ENCODE measurements at regions not wholly inside any gene's neighbourhood (a gene's known extent, or its start where the extent isn't known, plus 50 kb on each side); places are given as distances from the start of the nearest gene placed in this dataset.
A peak's percentile ranks its signal among the peaks of the same experiment; 100 is the strongest.

DNA sequence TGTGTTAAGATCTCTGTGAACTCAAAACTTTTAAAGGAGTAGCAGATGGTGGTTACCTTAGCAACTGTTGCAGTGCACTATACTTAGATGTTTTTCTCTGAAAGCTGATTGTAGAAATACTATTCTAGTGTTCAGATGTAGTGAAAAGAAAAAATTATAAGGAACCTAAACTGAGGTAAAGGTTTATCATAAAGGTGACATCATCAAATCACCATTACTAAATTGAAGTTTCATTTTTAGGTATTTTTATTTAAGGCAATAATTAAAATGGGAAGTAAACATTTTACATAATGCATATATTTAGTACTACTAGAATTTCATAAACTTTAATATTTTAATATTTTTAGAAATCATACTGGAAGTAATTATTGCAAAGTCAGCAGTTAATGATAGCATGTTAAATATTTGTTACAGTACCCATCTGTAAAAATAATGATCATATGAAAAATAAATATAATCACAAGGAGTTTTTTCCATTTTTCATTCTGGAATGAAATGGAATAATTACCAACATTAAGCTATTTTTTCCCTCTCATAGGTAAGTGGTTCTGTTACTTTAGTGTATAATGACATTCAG lies 141.1 kb upstream of the NAV3 start:
- Histone ChIP-seq H3K27me3 (ENCODE audit: insufficient read depth, insufficient read length) (no peaks in the 10 kb centered on the region), H3K9me3 (ENCODE audit: insufficient read depth, low read length) (no peaks in the 10 kb centered on the region), H3K9ac (ENCODE audit: insufficient read length, low read depth) (no peak overlapping the region), H3K36me3 (ENCODE audit: insufficient read depth, insufficient read length, low read length) (no peaks in the 10 kb centered on the region), H3K4me1 (ENCODE audit: insufficient read depth, insufficient read length) (no peaks in the 10 kb centered on the region), H3K4me3 (ENCODE audit: insufficient read length, low read depth) (no peak overlapping the region)
- no peak for TF ChIP-seq ZNF274 (IDR thresholded peaks at IDR 0.05; ENCODE audit: low read depth, low read length)
- TF ChIP-seq SUZ12 (IDR thresholded peaks at IDR 0.05; ENCODE audit: extremely low read depth, insufficient read depth, insufficient read length) = no peak
- TF ChIP-seq YY1 (IDR thresholded peaks at IDR 0.05; ENCODE audit: insufficient read depth, insufficient read length) = no peak
- no peak for DNase-seq (ENCODE audit: low read depth, low spot score)

DNA sequence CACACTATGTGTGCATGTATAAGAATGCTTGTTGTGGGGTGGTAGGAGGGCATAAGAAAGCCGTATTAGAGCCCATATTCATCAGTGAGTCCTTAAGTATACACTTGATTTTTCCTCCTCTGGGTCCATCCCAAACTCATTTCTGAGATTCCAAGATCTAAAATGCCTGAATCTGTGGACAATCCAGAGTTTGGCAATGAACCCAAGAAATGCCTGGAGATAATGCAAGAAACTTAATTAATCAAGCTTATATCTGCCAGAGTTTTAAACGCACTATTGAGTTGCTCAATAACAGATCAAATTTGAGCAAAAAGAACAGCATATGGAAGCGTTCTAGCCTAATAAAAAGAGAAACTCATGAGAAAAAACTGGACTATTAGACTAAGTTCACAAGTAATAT lies 143.4 kb upstream of the NAV3 start:
- Histone ChIP-seq H3K4me1 (ENCODE audit: insufficient read depth, insufficient read length) (no peaks in the 10 kb centered on the region), H3K9me3 (ENCODE audit: insufficient read depth, low read length) (no peaks in the 10 kb centered on the region), H3K4me3 (ENCODE audit: insufficient read length, low read depth) (no peak overlapping the region), H3K27me3 (ENCODE audit: insufficient read depth, insufficient read length) (no peaks in the 10 kb centered on the region), H3K36me3 (ENCODE audit: insufficient read depth, insufficient read length, low read length) (no peaks in the 10 kb centered on the region), H3K9ac (ENCODE audit: insufficient read length, low read depth) (no peak overlapping the region)
- no peak for TF ChIP-seq ZNF274 (IDR thresholded peaks at IDR 0.05; ENCODE audit: low read depth, low read length)
- no peak for TF ChIP-seq YY1 (IDR thresholded peaks at IDR 0.05; ENCODE audit: insufficient read depth, insufficient read length)
- TF ChIP-seq SUZ12 (IDR thresholded peaks at IDR 0.05; ENCODE audit: extremely low read depth, insufficient read depth, insufficient read length) = no peak
- DNase-seq (ENCODE audit: low read depth, low spot score) = no peak

DNA sequence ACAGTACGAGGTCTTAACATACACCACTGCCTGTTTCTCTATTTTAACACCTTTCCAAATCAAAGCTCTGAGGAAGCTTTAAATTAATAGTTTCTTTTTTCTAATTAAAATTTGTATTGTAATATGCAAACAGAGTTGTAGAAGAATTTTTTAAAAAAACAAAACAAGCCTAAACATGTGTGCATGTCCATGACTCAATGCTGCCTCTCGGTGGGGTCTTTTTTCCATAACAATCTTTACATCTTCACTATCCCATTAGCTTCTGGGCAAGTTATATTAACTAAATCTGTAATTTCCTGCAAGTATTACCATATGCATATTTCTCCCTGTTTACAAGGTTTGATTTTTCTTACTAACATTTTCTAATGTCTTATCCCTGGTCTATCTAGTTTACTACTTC lies 143.9 kb upstream of the NAV3 start:
- no peak overlapping the region for H3K9ac ChIP-seq (ENCODE audit: insufficient read length, low read depth)
- no peaks in the 10 kb centered on the region for H3K9me3 ChIP-seq (ENCODE audit: insufficient read depth, low read length)
- no peak for DNase-seq (ENCODE audit: low read depth, low spot score)
- no peaks in the 10 kb centered on the region for H3K36me3 ChIP-seq (ENCODE audit: insufficient read depth, insufficient read length, low read length)
- TF ChIP-seq ZNF274 (IDR thresholded peaks at IDR 0.05; ENCODE audit: low read depth, low read length) = no peak
- no peak for TF ChIP-seq YY1 (IDR thresholded peaks at IDR 0.05; ENCODE audit: insufficient read depth, insufficient read length)
- no peak for TF ChIP-seq SUZ12 (IDR thresholded peaks at IDR 0.05; ENCODE audit: extremely low read depth, insufficient read depth, insufficient read length)
- H3K4me3 ChIP-seq (ENCODE audit: insufficient read length, low read depth) = no peak overlapping the region
- H3K4me1 ChIP-seq (ENCODE audit: insufficient read depth, insufficient read length) = no peaks in the 10 kb centered on the region
- no peaks in the 10 kb centered on the region for H3K27me3 ChIP-seq (ENCODE audit: insufficient read depth, insufficient read length)

DNA sequence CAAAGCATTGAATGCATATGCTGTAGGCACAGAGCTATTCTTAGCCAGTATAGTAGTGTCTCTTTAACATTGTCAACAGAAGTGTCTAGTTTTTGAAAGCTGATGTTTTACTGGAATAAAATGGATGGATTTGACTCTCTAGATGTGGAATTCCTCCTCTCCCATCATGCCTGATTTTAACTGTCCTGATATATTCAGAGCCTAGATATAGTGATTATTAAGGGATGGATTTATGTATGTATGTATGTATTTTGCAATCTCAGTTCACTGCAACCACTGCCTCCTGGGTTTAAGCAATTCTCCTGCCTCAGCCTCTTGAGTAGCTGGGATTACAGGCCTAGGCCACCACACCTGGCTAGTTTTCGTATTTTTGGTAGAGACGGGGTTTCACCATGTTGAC lies 144.8 kb upstream of the NAV3 start:
- H3K36me3 ChIP-seq (ENCODE audit: insufficient read depth, insufficient read length, low read length) = no peaks in the 10 kb centered on the region
- H3K4me3 ChIP-seq (ENCODE audit: insufficient read length, low read depth) = no peak overlapping the region
- TF ChIP-seq YY1 (IDR thresholded peaks at IDR 0.05; ENCODE audit: insufficient read depth, insufficient read length) = no peak
- no peak for TF ChIP-seq SUZ12 (IDR thresholded peaks at IDR 0.05; ENCODE audit: extremely low read depth, insufficient read depth, insufficient read length)
- no peak for TF ChIP-seq ZNF274 (IDR thresholded peaks at IDR 0.05; ENCODE audit: low read depth, low read length)
- H3K9me3 ChIP-seq (ENCODE audit: insufficient read depth, low read length) = no peaks in the 10 kb centered on the region
- DNase-seq (ENCODE audit: low read depth, low spot score) = no peak
- H3K4me1 ChIP-seq (ENCODE audit: insufficient read depth, insufficient read length) = no peaks in the 10 kb centered on the region
- no peaks in the 10 kb centered on the region for H3K27me3 ChIP-seq (ENCODE audit: insufficient read depth, insufficient read length)
- H3K9ac ChIP-seq (ENCODE audit: insufficient read length, low read depth) = no peak overlapping the region

DNA sequence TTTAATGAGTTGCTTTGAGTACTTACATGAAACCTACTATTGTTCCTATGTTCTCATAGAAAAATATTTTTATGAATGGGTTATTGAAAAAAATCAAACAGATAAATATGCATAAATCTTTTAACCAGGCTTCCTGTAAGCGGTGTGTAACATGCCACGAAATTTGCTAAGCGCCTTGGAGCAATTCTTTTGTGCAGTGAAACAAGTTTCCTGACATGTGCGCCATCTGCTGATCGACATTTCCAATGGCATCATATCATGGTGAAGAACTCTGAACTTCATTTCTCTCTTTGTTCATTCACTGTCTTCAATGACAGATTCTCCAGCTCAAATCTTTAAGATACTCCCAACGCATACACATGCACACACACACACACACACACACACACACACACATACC lies 145.6 kb upstream of the NAV3 start:
- H3K4me1 ChIP-seq (ENCODE audit: insufficient read depth, insufficient read length) = no peaks in the 10 kb centered on the region
- no peaks in the 10 kb centered on the region for H3K36me3 ChIP-seq (ENCODE audit: insufficient read depth, insufficient read length, low read length)
- DNase-seq (ENCODE audit: low read depth, low spot score) = peak; percentile 69
- no peaks in the 10 kb centered on the region for H3K9me3 ChIP-seq (ENCODE audit: insufficient read depth, low read length)
- H3K27me3 ChIP-seq (ENCODE audit: insufficient read depth, insufficient read length) = no peaks in the 10 kb centered on the region
- H3K4me3 ChIP-seq (ENCODE audit: insufficient read length, low read depth) = no peak overlapping the region
- H3K9ac ChIP-seq (ENCODE audit: insufficient read length, low read depth) = no peak overlapping the region
- no peak for TF ChIP-seq SUZ12 (IDR thresholded peaks at IDR 0.05; ENCODE audit: extremely low read depth, insufficient read depth, insufficient read length)
- TF ChIP-seq YY1 (IDR thresholded peaks at IDR 0.05; ENCODE audit: insufficient read depth, insufficient read length) = no peak
- no peak for TF ChIP-seq ZNF274 (IDR thresholded peaks at IDR 0.05; ENCODE audit: low read depth, low read length)

DNA sequence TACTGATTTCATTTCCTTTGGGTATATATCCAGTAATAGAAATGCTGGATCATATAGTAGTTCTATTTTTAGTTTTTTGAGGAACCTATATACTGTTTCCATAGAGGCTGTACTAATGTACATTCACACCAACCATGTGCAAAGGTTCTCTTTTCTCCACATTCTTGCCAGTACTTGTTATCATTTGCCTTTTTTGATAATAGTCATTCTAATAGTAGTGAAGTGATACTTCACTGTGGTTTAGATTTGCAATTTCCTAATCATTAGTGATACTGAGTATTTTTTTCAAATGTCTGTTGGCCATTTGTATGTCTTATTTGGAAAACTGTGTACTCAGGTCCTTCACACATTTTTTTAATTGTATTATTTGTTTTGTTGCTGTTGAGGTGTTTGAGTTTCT lies 148.2 kb upstream of the NAV3 start:
- no peaks in the 10 kb centered on the region for H3K27me3 ChIP-seq (ENCODE audit: insufficient read depth, insufficient read length)
- no peaks in the 10 kb centered on the region for H3K9me3 ChIP-seq (ENCODE audit: insufficient read depth, low read length)
- no peaks in the 10 kb centered on the region for H3K36me3 ChIP-seq (ENCODE audit: insufficient read depth, insufficient read length, low read length)
- DNase-seq (ENCODE audit: low read depth, low spot score) = no peak
- H3K9ac ChIP-seq (ENCODE audit: insufficient read length, low read depth) = no peak overlapping the region
- no peak overlapping the region for H3K4me3 ChIP-seq (ENCODE audit: insufficient read length, low read depth)
- TF ChIP-seq ZNF274 (IDR thresholded peaks at IDR 0.05; ENCODE audit: low read depth, low read length) (no peak), YY1 (IDR thresholded peaks at IDR 0.05; ENCODE audit: insufficient read depth, insufficient read length) (no peak), SUZ12 (IDR thresholded peaks at IDR 0.05; ENCODE audit: extremely low read depth, insufficient read depth, insufficient read length) (no peak)
- no peaks in the 10 kb centered on the region for H3K4me1 ChIP-seq (ENCODE audit: insufficient read depth, insufficient read length)

DNA sequence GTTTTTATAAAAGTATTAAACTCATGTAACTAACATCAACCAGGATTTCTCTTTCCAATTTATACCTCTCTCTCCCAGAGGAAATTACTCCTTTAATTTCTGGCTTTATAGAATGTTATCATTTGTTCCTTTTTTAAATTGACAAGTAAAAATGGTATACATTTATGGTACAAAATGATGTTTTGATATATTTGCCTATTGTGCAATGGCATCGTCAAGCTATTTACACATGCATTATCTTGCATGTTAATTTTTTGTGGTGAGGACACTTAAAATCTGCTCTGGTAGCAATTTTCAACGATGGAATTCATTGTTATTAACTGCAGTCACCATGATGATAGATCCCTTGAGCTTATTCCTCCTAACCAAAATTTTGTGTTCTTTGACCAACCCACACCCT lies 149.0 kb upstream of the NAV3 start:
- TF ChIP-seq ZNF274 (IDR thresholded peaks at IDR 0.05; ENCODE audit: low read depth, low read length) (no peak), SUZ12 (IDR thresholded peaks at IDR 0.05; ENCODE audit: extremely low read depth, insufficient read depth, insufficient read length) (no peak), YY1 (IDR thresholded peaks at IDR 0.05; ENCODE audit: insufficient read depth, insufficient read length) (no peak)
- no peaks in the 10 kb centered on the region for H3K36me3 ChIP-seq (ENCODE audit: insufficient read depth, insufficient read length, low read length)
- no peaks in the 10 kb centered on the region for H3K9me3 ChIP-seq (ENCODE audit: insufficient read depth, low read length)
- no peaks in the 10 kb centered on the region for H3K4me1 ChIP-seq (ENCODE audit: insufficient read depth, insufficient read length)
- H3K9ac ChIP-seq (ENCODE audit: insufficient read length, low read depth) = no peak overlapping the region
- no peak overlapping the region for H3K4me3 ChIP-seq (ENCODE audit: insufficient read length, low read depth)
- H3K27me3 ChIP-seq (ENCODE audit: insufficient read depth, insufficient read length) = no peaks in the 10 kb centered on the region
- no peak for DNase-seq (ENCODE audit: low read depth, low spot score)

All from NT2/D1 (cell line).